Stimulated activated CD8-positive, alpha-beta memory T cell treated with anti-CD3 and anti-CD28 coated beads, Interleukin-4, amount 100 ng/mL, for 48 hours (primary cell): ENCODE measurements at regions not wholly inside any gene's neighbourhood (a gene's known extent, or its start where the extent isn't known, plus 50 kb on each side); places are given as distances from the start of the nearest gene placed in this dataset.
"Not testable (repeated sequence)": the region's sequence is repeated elsewhere in the genome, so short reads cannot be mapped to it uniquely, and the experiment has no call there.

Experiments used
- DNase-seq: peaks from one replicate; pipeline ENCODE4 v3.0.0-alpha.2; 2020

GRCh38 chr7:121618182-121618581, 222.1 kb upstream of the FAM3C start:
- no peak for DNase-seq

GRCh38 chr7:121610243-121610642, 214.1 kb upstream of the FAM3C start:
- no peak for DNase-seq

GRCh38 chr7:121609208-121609607, 213.1 kb upstream of the FAM3C start:
- no peak for DNase-seq

GRCh38 chr7:121608785-121609184, 212.7 kb upstream of the FAM3C start:
- DNase-seq, result no peak

GRCh38 chr7:121608183-121608582, 212.1 kb upstream of the FAM3C start:
- not testable (repeated sequence) for DNase-seq

- DNase-seq, result no peak
These were observed 209.2 kb upstream of the FAM3C start for GRCh38 chr7:121605317-121605680.

GRCh38 chr7:121604627-121605316, 208.7 kb upstream of the FAM3C start:
- DNase-seq, result no peak

GRCh38 chr7:121603886-121604285, 207.8 kb upstream of the FAM3C start:
- no peak for DNase-seq

GRCh38 chr7:121599887-121600286, 203.8 kb upstream of the FAM3C start:
- no peak for DNase-seq

- no peak for DNase-seq
These were observed 199.9 kb upstream of the FAM3C start for GRCh38 chr7:121595758-121596696.

GRCh38 chr7:121591926-121592325, 195.8 kb upstream of the FAM3C start:
- no peak for DNase-seq

GRCh38 chr7:121587435-121587834, 191.3 kb upstream of the FAM3C start:
- DNase-seq, result no peak

- DNase-seq, result no peak
These were observed 186.2 kb upstream of the FAM3C start for GRCh38 chr7:121582258-121582657.

GRCh38 chr7:121579639-121580038, 183.5 kb upstream of the FAM3C start:
- DNase-seq, result no peak

GRCh38 chr7:121578669-121579068, 182.6 kb upstream of the FAM3C start:
- no peak for DNase-seq

GRCh38 chr7:121576148-121576917, 180.2 kb upstream of the FAM3C start:
- no peak for DNase-seq

- no peak for DNase-seq
These were observed 179.2 kb upstream of the FAM3C start for GRCh38 chr7:121575194-121575765.

GRCh38 chr7:121574109-121574508, 178.0 kb upstream of the FAM3C start:
- no peak for DNase-seq

- no peak for DNase-seq
These were observed 176.5 kb upstream of the FAM3C start for GRCh38 chr7:121572615-121573014.

- DNase-seq, result no peak
These were observed 174.3 kb upstream of the FAM3C start for GRCh38 chr7:121570365-121570764.

- DNase-seq, result no peak
These were observed 167.1 kb upstream of the FAM3C start for GRCh38 chr7:121563177-121563576.

- DNase-seq, result no peak
These were observed 166.2 kb upstream of the FAM3C start for GRCh38 chr7:121562259-121562658.

- no peak for DNase-seq
These were observed 165.6 kb upstream of the FAM3C start for GRCh38 chr7:121561717-121562116.
